ENCODE measurements at regions not wholly inside any gene's neighbourhood (a gene's known extent, or its start where the extent isn't known, plus 50 kb on each side); places are given as distances from the start of the nearest gene placed in this dataset.
A peak's percentile ranks its signal among the peaks of the same experiment; 100 is the strongest.

GRCh38 chr2:12127638-12128037 lies 381.2 kb downstream of the LPIN1 start:
- H3K27me3 Mint-ChIP-seq, result no peaks in the 10 kb centered on the region
- H3K9me3 Mint-ChIP-seq, result no peaks in the 10 kb centered on the region
- H3K27ac Mint-ChIP-seq, result peak overlapping the region in 1 of 3 donors; percentile 60
- H3K36me3 Mint-ChIP-seq, result peaks cover 4% of the 10 kb centered on the region
- peak overlapping the region in 3 of 4 donors; percentile 27 to 76 (median 51) for H3K4me3 Mint-ChIP-seq
- peaks cover 0 to 26% (median 12%) of the 10 kb centered on the region in 3 donors for H3K4me1 Mint-ChIP-seq

GRCh38 chr2:12131975-12132374 lies 385.5 kb downstream of the LPIN1 start:
- H3K9me3 Mint-ChIP-seq, result no peaks in the 10 kb centered on the region
- no peak overlapping the region for H3K4me3 Mint-ChIP-seq
- no peak overlapping the region for H3K27ac Mint-ChIP-seq
- H3K27me3 Mint-ChIP-seq, result no peaks in the 10 kb centered on the region
- peaks cover 0 to 11% (median 3%) of the 10 kb centered on the region in 3 donors for H3K4me1 Mint-ChIP-seq
- no peaks in the 10 kb centered on the region for H3K36me3 Mint-ChIP-seq

GRCh38 chr2:12141618-12142258 lies 395.3 kb downstream of the LPIN1 start:
- H3K4me1 Mint-ChIP-seq, result peaks cover 0 to 5% (median 3%) of the 10 kb centered on the region in 3 donors
- H3K36me3 Mint-ChIP-seq, result peaks cover 6% of the 10 kb centered on the region
- peaks cover 1% of the 10 kb centered on the region for H3K27me3 Mint-ChIP-seq
- no peak overlapping the region for H3K27ac Mint-ChIP-seq
- no peak overlapping the region for H3K4me3 Mint-ChIP-seq
- H3K9me3 Mint-ChIP-seq, result no peaks in the 10 kb centered on the region

- Mint-ChIP-seq H3K27ac (no peak overlapping the region), H3K9me3 (no peaks in the 10 kb centered on the region), H3K4me1 (peaks cover 2 to 22% (median 13%) of the 10 kb centered on the region in 3 donors)
These were observed 405.3 kb downstream of the LPIN1 start for GRCh38 chr2:12151716-12152115.

GRCh38 chr2:12152888-12153287 lies 406.5 kb downstream of the LPIN1 start:
- H3K27me3 Mint-ChIP-seq, result peaks cover 2% of the 10 kb centered on the region
- H3K4me1 Mint-ChIP-seq, result peaks cover 2 to 24% (median 13%) of the 10 kb centered on the region in 3 donors
- no peaks in the 10 kb centered on the region for H3K9me3 Mint-ChIP-seq
- H3K27ac Mint-ChIP-seq, result no peak overlapping the region
- peaks cover 1% of the 10 kb centered on the region for H3K36me3 Mint-ChIP-seq
- no peak overlapping the region for H3K4me3 Mint-ChIP-seq

More at GRCh38 chr2:12151716-12152115, 405.3 kb downstream of the LPIN1 start:
- Mint-ChIP-seq H3K36me3 (peaks cover 1% of the 10 kb centered on the region), H3K4me3 (no peak overlapping the region), H3K27me3 (peaks cover 2% of the 10 kb centered on the region)

- peaks cover 2 to 24% (median 13%) of the 10 kb centered on the region in 3 donors for H3K4me1 Mint-ChIP-seq
- H3K27ac Mint-ChIP-seq, result no peak overlapping the region
- no peak overlapping the region for H3K4me3 Mint-ChIP-seq
- peaks cover 1% of the 10 kb centered on the region for H3K27me3 Mint-ChIP-seq
- H3K9me3 Mint-ChIP-seq, result no peaks in the 10 kb centered on the region
- H3K36me3 Mint-ChIP-seq, result peaks cover 1% of the 10 kb centered on the region
These were observed 409.0 kb downstream of the LPIN1 start for GRCh38 chr2:12155303-12156051.

GRCh38 chr2:12156349-12156748 lies 409.9 kb downstream of the LPIN1 start:
- H3K27me3 Mint-ChIP-seq, result no peaks in the 10 kb centered on the region

GRCh38 chr2:12161085-12161484 lies 414.7 kb downstream of the LPIN1 start:
- Mint-ChIP-seq H3K36me3 (no peaks in the 10 kb centered on the region), H3K27ac (peak overlapping the region in 1 of 3 donors; percentile 21), H3K27me3 (no peaks in the 10 kb centered on the region), H3K4me3 (no peak overlapping the region), H3K9me3 (no peaks in the 10 kb centered on the region), H3K4me1 (peaks cover 0 to 8% (median 0%) of the 10 kb centered on the region in 3 donors)

More at GRCh38 chr2:12156349-12156748, 409.9 kb downstream of the LPIN1 start:
- no peak overlapping the region for H3K4me3 Mint-ChIP-seq
- no peak overlapping the region for H3K27ac Mint-ChIP-seq
- peaks cover 1% of the 10 kb centered on the region for H3K36me3 Mint-ChIP-seq
- H3K9me3 Mint-ChIP-seq, result no peaks in the 10 kb centered on the region
- peaks cover 2 to 21% (median 13%) of the 10 kb centered on the region in 3 donors for H3K4me1 Mint-ChIP-seq

- Mint-ChIP-seq H3K4me3 (no peak overlapping the region), H3K27ac (no peak overlapping the region), H3K9me3 (no peaks in the 10 kb centered on the region), H3K27me3 (no peaks in the 10 kb centered on the region), H3K36me3 (no peaks in the 10 kb centered on the region), H3K4me1 (peaks cover 0 to 4% (median 0%) of the 10 kb centered on the region in 3 donors)
These were observed 416.1 kb downstream of the LPIN1 start for GRCh38 chr2:12162269-12163247.

- peak overlapping the region in 1 of 3 donors; percentile 3 for H3K27ac Mint-ChIP-seq
- no peaks in the 10 kb centered on the region for H3K36me3 Mint-ChIP-seq
- peaks cover 2 to 5% (median 5%) of the 10 kb centered on the region in 3 donors for H3K4me1 Mint-ChIP-seq
- no peaks in the 10 kb centered on the region for H3K9me3 Mint-ChIP-seq
- H3K27me3 Mint-ChIP-seq, result no peaks in the 10 kb centered on the region
- H3K4me3 Mint-ChIP-seq, result no peak overlapping the region
These were observed 417.4 kb downstream of the LPIN1 start for GRCh38 chr2:12163866-12164265.

- Mint-ChIP-seq H3K27me3 (no peaks in the 10 kb centered on the region), H3K4me3 (no peak overlapping the region), H3K9me3 (no peaks in the 10 kb centered on the region), H3K27ac (no peak overlapping the region), H3K36me3 (no peaks in the 10 kb centered on the region), H3K4me1 (peaks cover 8 to 13% (median 12%) of the 10 kb centered on the region in 3 donors)
These were observed 418.3 kb downstream of the LPIN1 start for GRCh38 chr2:12164689-12165088.

GRCh38 chr2:12167525-12168317 lies 421.3 kb downstream of the LPIN1 start:
- no peak overlapping the region for H3K27ac Mint-ChIP-seq

GRCh38 chr2:12168354-12168753 lies 421.9 kb downstream of the LPIN1 start:
- H3K27ac Mint-ChIP-seq, result no peak overlapping the region
- no peaks in the 10 kb centered on the region for H3K36me3 Mint-ChIP-seq
- peak overlapping the region in 1 of 4 donors; percentile 41 for H3K4me3 Mint-ChIP-seq
- no peaks in the 10 kb centered on the region for H3K27me3 Mint-ChIP-seq
- no peaks in the 10 kb centered on the region for H3K9me3 Mint-ChIP-seq
- H3K4me1 Mint-ChIP-seq, result peaks cover 13 to 22% (median 18%) of the 10 kb centered on the region in 3 donors

More at GRCh38 chr2:12167525-12168317, 421.3 kb downstream of the LPIN1 start:
- Mint-ChIP-seq H3K9me3 (no peaks in the 10 kb centered on the region), H3K4me3 (peak overlapping the region in 1 of 4 donors; percentile 49), H3K27me3 (no peaks in the 10 kb centered on the region), H3K4me1 (peaks cover 13 to 21% (median 18%) of the 10 kb centered on the region in 3 donors), H3K36me3 (no peaks in the 10 kb centered on the region)

Data from IgD-negative memory B cell (primary cell).